Activated naive CD4-positive, alpha-beta T cell treated with anti-CD3 and anti-CD28 coated beads for 36 hours (primary cell): ENCODE measurements at regions not wholly inside any gene's neighbourhood (a gene's known extent, or its start where the extent isn't known, plus 50 kb on each side); places are given as distances from the start of the nearest gene placed in this dataset.

ENCODE experiments used
- CTCF ChIA-PET: fragments of 350-600 bp; sonication (Branson Sonifier 250); formaldehyde crosslinking; loops from one replicate; lab custom pipeline; 2021; ENCODE audit warnings: antibody characterized with exemption; lab: Charles Lee
- DNase-seq: peaks from one replicate; pipeline ENCODE4 v3.0.0-alpha.2; 2020
- H3K27ac Mint-ChIP-seq: one replicate; pipeline ENCODE4 v1.8.0; 2021; ENCODE audit warnings: mild to moderate bottlenecking, mixed read lengths
- H3K27me3 Mint-ChIP-seq: one replicate; pipeline ENCODE4 v1.8.0; 2021; ENCODE audit warnings: low read depth, mixed read lengths
- H3K36me3 Mint-ChIP-seq: one replicate; pipeline ENCODE4 v1.8.0; 2021; ENCODE audit warnings: low read depth, mixed read lengths
- H3K4me1 Mint-ChIP-seq: one replicate; pipeline ENCODE4 v1.8.0; 2021; ENCODE audit warnings: low read depth, mixed read lengths
- H3K4me3 Mint-ChIP-seq: one replicate; pipeline ENCODE4 v1.8.0; 2021; ENCODE audit warnings: mild to moderate bottlenecking, moderate library complexity, mixed read lengths
- H3K9me3 Mint-ChIP-seq: one replicate; pipeline ENCODE4 v1.8.0; 2021; ENCODE audit warnings: mixed read lengths
- intact Hi-C: fragments of 100-400 bp; cut with micrococcal nuclease; formaldehyde crosslinking; loops from one replicate; pipeline ENCODE4 v1.15.1; 2023

DNA sequence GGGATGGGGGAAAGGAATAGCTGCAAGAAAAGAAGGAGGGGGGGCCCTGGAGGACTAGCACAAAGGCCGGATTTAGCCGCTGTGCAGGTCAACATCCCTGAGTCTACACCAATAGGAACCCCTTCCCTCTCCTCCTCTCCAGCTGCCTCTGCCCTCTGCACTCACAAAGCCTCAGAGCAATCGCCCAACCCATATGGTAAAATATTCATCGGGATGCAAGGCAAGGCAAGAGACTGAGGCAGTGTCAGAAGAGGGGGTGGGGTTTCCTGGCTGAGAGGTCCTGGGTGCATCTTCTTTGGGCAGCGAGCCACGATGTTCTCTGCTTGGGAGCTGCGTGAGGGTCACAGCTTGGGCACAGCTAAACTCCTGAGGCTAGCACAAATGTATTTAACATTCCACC lies 115.5 kb upstream of the NLRP1 start:
- no peak overlapping the region for H3K27ac Mint-ChIP-seq
- DNase-seq, result no peak
- CTCF ChIA-PET, result interaction anchor here (0.7 kb wide), 1 partner anchor 114 kb away, joined by 3 read pairs; no protein-coding TSS in a partner anchor
- H3K27me3 Mint-ChIP-seq, result peaks cover 19% of the 10 kb centered on the region
- intact Hi-C loops, result no loop called here
- H3K4me3 Mint-ChIP-seq, result no peak overlapping the region
- H3K36me3 Mint-ChIP-seq, result no peaks in the 10 kb centered on the region
- H3K9me3 Mint-ChIP-seq, result peaks cover 6% of the 10 kb centered on the region
- no peaks in the 10 kb centered on the region for H3K4me1 Mint-ChIP-seq

DNA sequence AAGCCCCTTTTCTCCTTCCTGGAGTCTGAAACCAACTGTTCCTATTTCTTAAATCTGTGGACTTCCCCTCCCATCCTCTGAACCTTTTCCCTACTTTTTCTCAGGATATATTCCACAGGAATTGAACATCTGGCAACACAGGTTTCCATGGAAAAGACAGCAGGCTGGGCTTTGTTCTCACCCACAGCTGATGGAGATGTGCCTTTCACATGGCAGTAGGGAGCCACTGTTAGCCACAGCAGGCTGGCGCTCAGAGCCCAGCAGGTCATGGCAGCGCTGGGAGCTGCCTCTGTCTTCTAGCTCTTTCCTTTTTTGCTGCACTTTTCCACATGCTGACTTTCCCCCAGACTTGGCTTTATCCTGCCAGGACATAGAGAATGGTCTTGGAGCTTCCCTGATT lies 116.4 kb upstream of the NLRP1 start:
- Mint-ChIP-seq H3K9me3 (peaks cover 6% of the 10 kb centered on the region), H3K4me3 (no peak overlapping the region), H3K4me1 (no peaks in the 10 kb centered on the region), H3K27ac (no peak overlapping the region), H3K36me3 (no peaks in the 10 kb centered on the region), H3K27me3 (peaks cover 19% of the 10 kb centered on the region)
- CTCF ChIA-PET, result interaction anchor here (1.3 kb wide), 1 partner anchor 105 kb away, joined by 3 read pairs; no protein-coding TSS in a partner anchor
- no peak for DNase-seq
- intact Hi-C loops, result no loop called here

DNA sequence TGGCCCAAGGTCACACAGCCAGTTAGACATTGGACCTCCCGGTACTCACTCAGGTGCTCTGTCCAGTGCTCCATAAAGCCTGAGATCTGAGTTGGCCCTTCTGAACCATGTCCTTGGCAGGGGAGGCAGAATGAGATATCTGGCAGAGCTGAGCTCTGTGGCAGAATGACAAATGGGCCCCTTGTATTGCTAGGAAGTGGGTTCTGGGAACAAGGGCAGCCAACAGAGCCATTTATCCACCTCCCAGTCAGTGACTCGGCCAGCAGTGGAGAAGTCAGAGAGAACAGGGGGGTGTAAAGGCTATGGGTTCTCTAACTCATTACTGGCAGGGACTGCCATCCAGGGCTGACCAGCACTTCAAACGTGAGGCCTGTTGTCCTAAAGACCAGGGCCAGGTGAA lies 117.1 kb upstream of the NLRP1 start:
- Mint-ChIP-seq H3K4me3 (no peak overlapping the region), H3K36me3 (no peaks in the 10 kb centered on the region), H3K4me1 (no peaks in the 10 kb centered on the region), H3K27ac (no peak overlapping the region), H3K9me3 (peaks cover 6% of the 10 kb centered on the region), H3K27me3 (peaks cover 19% of the 10 kb centered on the region)
- no peak for DNase-seq
- CTCF ChIA-PET, result interaction anchor here (1.3 kb wide), 1 partner anchor 106 kb away, joined by 3 read pairs; no protein-coding TSS in a partner anchor
- intact Hi-C loops, result no loop called here

DNA sequence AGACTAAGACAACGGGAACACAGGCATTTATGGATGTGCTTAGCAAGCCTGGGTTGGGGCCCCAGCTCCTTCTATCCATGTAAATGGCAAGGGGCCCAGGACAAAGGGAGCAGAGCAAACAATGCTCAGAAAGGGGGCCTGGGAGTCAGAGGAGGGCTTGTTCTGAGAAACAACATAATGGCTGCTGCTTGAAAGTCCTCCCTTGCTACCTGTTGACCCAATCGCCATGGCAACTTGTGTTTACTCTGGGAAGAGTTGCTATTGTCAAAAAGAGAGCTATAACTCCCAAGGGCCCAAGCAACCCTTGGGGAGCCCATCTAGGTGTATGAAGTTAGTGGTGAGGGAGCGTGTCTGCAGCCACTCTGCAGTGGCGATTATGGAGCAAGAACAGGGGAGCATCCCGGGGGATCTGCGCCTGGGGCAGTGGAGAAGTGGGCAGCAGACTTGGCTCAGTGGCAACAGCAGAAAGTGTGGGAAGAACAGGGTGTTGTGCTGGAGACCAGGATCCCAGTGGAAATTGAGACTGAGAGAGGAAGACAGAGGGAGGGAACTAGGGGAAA lies 118.7 kb upstream of the NLRP1 start:
- H3K4me3 Mint-ChIP-seq, result no peak overlapping the region
- no peaks in the 10 kb centered on the region for H3K4me1 Mint-ChIP-seq
- H3K27ac Mint-ChIP-seq, result no peak overlapping the region
- H3K27me3 Mint-ChIP-seq, result peaks cover 19% of the 10 kb centered on the region
- peaks cover 6% of the 10 kb centered on the region for H3K9me3 Mint-ChIP-seq
- intact Hi-C loops, result no loop called here
- no peaks in the 10 kb centered on the region for H3K36me3 Mint-ChIP-seq
- no peak for DNase-seq
- CTCF ChIA-PET, result interaction anchor here (2.7 kb wide), 1 partner anchor 111 kb away, joined by 9 read pairs; no protein-coding TSS in a partner anchor

DNA sequence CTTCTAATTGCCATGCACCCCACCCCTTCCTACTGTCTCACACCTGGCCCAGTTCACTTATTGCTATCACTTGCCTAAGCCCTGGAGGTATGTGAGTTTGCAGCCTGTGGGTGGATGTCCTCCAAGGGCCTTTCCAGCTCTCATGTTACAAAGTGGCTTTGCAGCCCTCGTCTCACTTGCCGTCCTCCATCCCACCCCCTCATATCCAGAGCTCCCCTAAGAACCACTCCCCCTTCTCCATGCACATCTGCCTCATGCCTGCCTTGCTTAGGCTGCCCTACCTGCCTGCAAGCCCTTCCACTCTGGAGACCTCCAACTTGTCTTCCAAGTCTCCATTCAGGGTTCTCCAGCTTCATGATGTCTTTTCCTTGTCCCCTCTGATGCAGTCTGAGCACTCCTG lies 119.4 kb upstream of the NLRP1 start:
- no peaks in the 10 kb centered on the region for H3K36me3 Mint-ChIP-seq
- H3K9me3 Mint-ChIP-seq, result peaks cover 5% of the 10 kb centered on the region
- CTCF ChIA-PET, result interaction anchor here (2.7 kb wide), 1 partner anchor 111 kb away, joined by 9 read pairs; no protein-coding TSS in a partner anchor
- DNase-seq, result no peak
- no peak overlapping the region for H3K27ac Mint-ChIP-seq
- H3K4me1 Mint-ChIP-seq, result no peaks in the 10 kb centered on the region
- H3K27me3 Mint-ChIP-seq, result peaks cover 19% of the 10 kb centered on the region
- intact Hi-C loops, result no loop called here
- H3K4me3 Mint-ChIP-seq, result no peak overlapping the region

DNA sequence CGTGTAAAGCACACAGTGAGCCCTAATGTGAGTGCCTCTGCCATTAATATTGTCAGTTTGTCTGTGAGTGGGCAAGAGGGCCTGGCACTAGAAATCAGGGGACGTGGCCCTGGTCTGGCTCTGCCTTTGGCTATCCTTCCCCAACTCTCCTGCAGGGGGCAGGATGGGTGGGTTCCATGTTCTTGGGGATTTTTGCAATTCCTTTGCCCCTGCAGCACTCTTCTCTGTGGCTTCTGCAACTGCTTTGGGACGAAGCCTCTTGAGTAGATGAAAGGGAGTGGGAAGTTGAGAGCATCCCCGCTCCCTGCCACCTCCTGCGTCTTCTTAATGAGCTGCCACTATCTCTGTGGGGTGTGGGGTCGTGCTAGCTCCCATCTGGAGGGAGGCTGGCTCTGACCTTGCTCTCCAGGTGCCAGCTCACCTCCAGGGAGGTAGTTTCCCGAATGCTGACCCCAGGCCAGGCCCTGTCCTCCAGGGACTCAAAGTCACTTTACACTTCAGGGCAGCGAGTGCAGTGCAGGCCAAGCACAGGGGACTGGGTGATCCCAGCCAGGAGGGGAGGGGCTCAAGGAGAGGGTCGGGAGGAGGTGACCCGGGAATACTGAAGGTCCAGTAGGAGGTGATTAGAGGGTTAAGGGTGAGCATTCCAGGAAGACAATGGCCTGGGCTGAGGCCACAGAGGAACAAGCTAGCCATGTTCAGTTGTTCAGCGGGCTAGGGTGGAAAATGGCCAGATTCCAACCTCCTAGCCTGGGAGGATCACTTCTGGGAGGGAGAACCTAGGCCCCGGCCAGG lies 121.0 kb upstream of the NLRP1 start:
- Mint-ChIP-seq H3K4me1 (no peaks in the 10 kb centered on the region), H3K27me3 (peaks cover 19% of the 10 kb centered on the region), H3K9me3 (peaks cover 5% of the 10 kb centered on the region), H3K4me3 (no peak overlapping the region), H3K27ac (no peak overlapping the region), H3K36me3 (no peaks in the 10 kb centered on the region)
- CTCF ChIA-PET, result interaction anchor here (0.8 to 3.6 kb wide), 10 partner anchors 32 to 717 kb away, joined by 3 to 21 read pairs (median 6); no protein-coding TSS in a partner anchor
- intact Hi-C loops, result loop anchor here (5.0 kb wide), 1 partner anchor 717 kb away; no protein-coding TSS in a partner anchor
- DNase-seq, result peak; percentile 30

DNA sequence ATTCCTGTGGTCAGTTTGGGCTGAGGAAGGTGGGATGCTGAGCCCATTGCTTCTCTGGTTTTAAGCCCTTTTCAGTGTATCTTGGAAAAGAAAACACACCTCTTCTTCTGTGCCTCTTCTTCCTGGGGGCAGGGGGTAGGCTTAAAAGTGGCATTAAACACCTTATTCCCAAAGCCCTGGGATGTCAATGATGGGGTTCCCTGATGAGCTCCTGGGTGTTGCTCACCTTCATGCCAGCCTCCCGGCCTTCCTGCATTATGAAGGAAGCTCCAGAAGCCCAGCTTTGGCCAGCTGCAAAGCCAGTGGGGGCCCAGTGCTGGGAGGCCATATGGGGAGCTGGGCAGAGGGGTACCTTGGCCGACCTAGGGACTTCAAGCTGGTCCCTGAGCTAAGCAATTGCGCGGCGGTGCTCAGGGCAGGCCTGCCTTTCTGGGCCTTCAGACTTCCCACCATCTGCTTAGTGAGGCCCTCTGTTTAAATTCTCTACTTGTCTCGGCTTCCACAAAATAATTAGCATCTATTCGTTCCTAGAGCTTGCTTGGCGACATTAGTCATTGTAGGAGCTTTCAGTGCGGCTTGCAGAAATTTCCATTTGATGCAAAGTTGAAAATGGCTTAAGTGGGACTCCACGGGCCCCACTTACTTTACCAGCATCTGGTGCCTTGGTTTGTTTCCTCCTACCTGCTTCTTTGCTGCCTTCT lies 121.7 kb upstream of the NLRP1 start:
- no peak overlapping the region for H3K4me3 Mint-ChIP-seq
- intact Hi-C loops, result loop anchor here (5.0 kb wide), 1 partner anchor 716 kb away; no protein-coding TSS in a partner anchor
- H3K4me1 Mint-ChIP-seq, result no peaks in the 10 kb centered on the region
- CTCF ChIA-PET, result interaction anchor here (0.8 to 3.6 kb wide), 9 partner anchors 31 to 716 kb away, joined by 3 to 21 read pairs (median 5); no protein-coding TSS in a partner anchor
- peaks cover 18% of the 10 kb centered on the region for H3K27me3 Mint-ChIP-seq
- no peak overlapping the region for H3K27ac Mint-ChIP-seq
- DNase-seq, result no peak
- H3K9me3 Mint-ChIP-seq, result peaks cover 5% of the 10 kb centered on the region
- no peaks in the 10 kb centered on the region for H3K36me3 Mint-ChIP-seq

DNA sequence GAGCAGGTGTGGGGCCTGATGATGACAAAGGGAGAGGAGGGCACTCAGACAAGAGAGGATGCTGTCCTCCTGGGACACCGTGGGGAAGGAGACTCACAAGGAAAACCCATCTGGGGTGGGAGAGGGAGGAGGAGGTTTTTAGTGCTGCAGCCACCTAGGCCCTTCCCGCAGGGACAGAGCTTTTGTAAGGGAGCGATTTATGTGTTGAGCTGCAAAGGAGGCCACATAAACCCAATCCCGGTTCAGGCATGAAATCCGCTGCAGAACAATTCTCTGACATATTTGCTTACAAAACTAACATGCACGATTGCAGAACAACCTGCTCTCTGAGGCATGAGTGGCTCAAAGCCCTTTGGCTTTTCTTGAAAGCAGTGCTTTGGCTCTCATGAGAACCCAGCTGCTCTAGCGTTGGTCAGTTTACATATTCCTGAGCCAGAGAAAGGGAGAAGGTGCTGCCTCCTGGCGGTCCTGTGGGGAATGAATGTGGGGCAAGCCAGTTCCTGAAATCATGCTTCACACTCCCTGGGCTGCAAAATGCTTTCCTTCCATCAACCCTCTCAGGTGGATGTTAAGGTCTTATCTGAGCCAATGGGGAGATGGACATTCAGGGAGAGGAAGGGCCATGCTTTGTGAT lies 122.4 kb upstream of the NLRP1 start:
- Mint-ChIP-seq H3K27ac (no peak overlapping the region), H3K27me3 (peaks cover 21% of the 10 kb centered on the region), H3K36me3 (no peaks in the 10 kb centered on the region), H3K4me1 (no peaks in the 10 kb centered on the region), H3K9me3 (peaks cover 5% of the 10 kb centered on the region), H3K4me3 (no peak overlapping the region)
- CTCF ChIA-PET, result interaction anchor here (0.8 to 3.6 kb wide), 7 partner anchors 30 to 121 kb away, joined by 3 to 21 read pairs (median 6); no protein-coding TSS in a partner anchor
- intact Hi-C loops, result loop anchor here (1.0 to 5.0 kb wide), 3 partner anchors 114 to 716 kb away; no protein-coding TSS in a partner anchor
- DNase-seq, result peak; percentile 76

DNA sequence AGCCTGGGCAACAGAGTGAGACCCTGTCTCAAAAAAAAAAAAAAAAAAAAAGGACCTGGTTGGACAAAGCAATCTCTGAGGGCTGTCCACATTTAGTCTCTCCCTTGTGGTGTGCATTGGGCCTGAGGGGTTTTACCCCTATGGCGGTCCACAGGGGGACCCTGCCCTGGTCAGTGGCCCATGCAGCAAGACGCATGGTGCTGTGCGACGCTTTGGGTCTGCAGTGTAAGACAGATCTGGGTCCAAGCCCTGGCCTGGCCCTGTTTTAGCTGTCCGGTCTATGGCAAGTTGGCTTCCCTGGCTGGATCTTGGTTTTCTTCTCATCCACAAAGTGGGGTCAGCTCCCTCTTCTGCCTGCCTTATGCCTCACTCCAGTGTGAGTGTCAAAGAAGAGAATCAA lies 123.2 kb upstream of the NLRP1 start:
- H3K27me3 Mint-ChIP-seq, result peaks cover 23% of the 10 kb centered on the region

DNA sequence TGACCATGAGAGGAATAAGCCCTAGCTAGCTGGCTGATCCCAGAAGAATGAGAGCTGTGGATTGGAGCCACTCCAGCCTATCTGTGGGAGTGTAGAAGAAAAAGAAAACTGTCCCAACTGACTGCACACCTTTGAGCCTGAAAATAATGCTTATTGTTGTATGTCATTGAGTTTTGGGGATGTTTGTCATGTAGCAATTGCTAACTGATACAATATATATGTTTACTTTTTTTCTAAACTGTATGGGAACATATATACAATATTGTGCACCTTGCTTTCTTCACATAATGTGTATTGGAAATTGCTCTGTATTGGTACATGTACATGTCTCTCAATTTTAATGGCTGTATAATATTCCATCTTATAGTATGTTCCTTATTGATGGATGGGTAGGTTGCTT lies 124.0 kb upstream of the NLRP1 start:
- Mint-ChIP-seq H3K27me3 (peaks cover 26% of the 10 kb centered on the region), H3K4me3 (no peak overlapping the region), H3K9me3 (peaks cover under 1% of the 10 kb centered on the region), H3K27ac (no peak overlapping the region), H3K36me3 (no peaks in the 10 kb centered on the region), H3K4me1 (no peaks in the 10 kb centered on the region)
- no peak for DNase-seq
- intact Hi-C loops, result loop anchor here (5.0 kb wide), 1 partner anchor 714 kb away; no protein-coding TSS in a partner anchor
- CTCF ChIA-PET, result interaction anchor here (0.6 to 3.6 kb wide), 2 partner anchors 116 to 776 kb away, joined by 3 to 21 read pairs; no protein-coding TSS in a partner anchor

More for the DNA sequence above, 123.2 kb upstream of the NLRP1 start:
- Mint-ChIP-seq H3K4me3 (no peak overlapping the region), H3K36me3 (no peaks in the 10 kb centered on the region), H3K27ac (no peak overlapping the region), H3K4me1 (no peaks in the 10 kb centered on the region), H3K9me3 (peaks cover 3% of the 10 kb centered on the region)
- intact Hi-C loops, result loop anchor here (1.0 to 5.0 kb wide), 3 partner anchors 115 to 715 kb away; no protein-coding TSS in a partner anchor
- DNase-seq, result no peak
- CTCF ChIA-PET, result interaction anchor here (0.6 to 3.6 kb wide), 2 partner anchors 115 to 777 kb away, joined by 3 to 21 read pairs; no protein-coding TSS in a partner anchor

DNA sequence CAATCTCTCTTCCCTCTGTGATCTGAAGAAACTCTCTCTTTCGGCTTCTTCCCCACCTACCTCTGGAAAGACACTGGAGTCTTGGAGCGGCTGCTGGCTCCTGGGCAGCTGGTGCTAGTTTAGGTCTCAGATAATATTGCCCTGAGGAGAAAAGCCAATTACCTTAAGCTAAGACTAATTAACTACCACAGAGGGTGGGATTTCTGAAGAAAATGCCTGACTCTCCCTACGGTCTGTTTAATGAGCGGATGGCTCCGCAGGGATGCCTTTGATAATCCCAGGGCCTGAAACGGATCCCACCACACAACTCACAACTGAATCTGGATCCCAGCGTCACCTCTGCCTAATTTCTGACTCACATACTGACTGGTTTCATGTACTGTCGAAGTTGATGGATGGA lies 127.0 kb upstream of the NLRP1 start:
- no peaks in the 10 kb centered on the region for H3K4me1 Mint-ChIP-seq
- H3K36me3 Mint-ChIP-seq, result no peaks in the 10 kb centered on the region
- H3K27ac Mint-ChIP-seq, result no peak overlapping the region
- CTCF ChIA-PET, result interaction anchor here (0.6 kb wide), 1 partner anchor 82 kb away, joined by 3 read pairs; no protein-coding TSS in a partner anchor
- no peak for DNase-seq
- H3K27me3 Mint-ChIP-seq, result peaks cover 20% of the 10 kb centered on the region
- intact Hi-C loops, result no loop called here
- no peak overlapping the region for H3K4me3 Mint-ChIP-seq
- H3K9me3 Mint-ChIP-seq, result no peaks in the 10 kb centered on the region
